ENCODE measurements at regions not wholly inside any gene's neighbourhood (a gene's known extent, or its start where the extent isn't known, plus 50 kb on each side); places are given as distances from the start of the nearest gene placed in this dataset.

DNA sequence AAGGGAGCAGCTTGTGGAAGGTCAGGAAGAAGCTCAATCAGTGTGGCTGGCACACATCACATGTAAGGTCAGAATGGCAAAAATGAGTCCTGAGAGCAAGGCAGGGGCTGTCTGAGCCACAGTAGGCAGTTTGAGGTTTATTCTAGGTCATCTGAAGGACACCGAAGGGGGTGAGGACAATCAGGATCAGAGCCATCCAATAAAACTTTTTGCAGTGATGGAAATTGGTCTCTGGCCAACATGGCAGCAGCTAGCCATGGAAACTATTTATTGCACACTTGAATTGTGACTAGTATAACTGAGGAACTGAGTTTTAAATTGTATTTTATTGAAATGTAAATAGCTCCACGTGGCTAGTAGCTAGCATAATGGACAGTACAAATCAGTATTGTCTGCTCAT lies 97.0 kb upstream of the CACNA1E start:
- no peak for FAIRE-seq
- intact Hi-C loops (cut with micrococcal nuclease; ENCODE audit: unreplicated experiment), result no loop called here
- Histone ChIP-seq H4K20me1 (ENCODE audit: insufficient read depth, low read length) (no peaks in the 10 kb centered on the region; the same call in 1 of the 2 replicates), H3K27me3 (ENCODE audit: control insufficient read depth in 1 of 2, insufficient read depth in 2 of 2, low read length in 2 of 2) (peaks cover 0 to 4% of the 10 kb centered on the region in 2 experiments; a peak in 2 of 5 replicates), H2AFZ (ENCODE audit: low read length) (no peak overlapping the region), H3K79me2 (ENCODE audit: insufficient read depth, low read length) (no peaks in the 10 kb centered on the region), H3K9me3 (ENCODE audit: low read length) (no peaks in the 10 kb centered on the region), H3K4me3 (replicated peaks in 1 of 3; ENCODE audit: insufficient read depth in 1 of 3, low read depth in 2 of 3, low read length in 3 of 3) (no peak overlapping the region), H3K4me2 (ENCODE audit: low read depth, low read length) (no peak overlapping the region), H3K27ac (ENCODE audit: extremely low read length, insufficient read depth, low read length) (no peak overlapping the region), H3K36me3 (replicated peaks in 1 of 2; ENCODE audit: control insufficient read depth in 1 of 2, insufficient read depth in 2 of 2, low read length in 2 of 2) (no peaks in the 10 kb centered on the region), H3K4me1 (ENCODE audit: insufficient read depth, low read length) (no peaks in the 10 kb centered on the region), H3K9ac (ENCODE audit: insufficient read depth, low read depth, low read length) (no peak overlapping the region)
- BruUV-seq (replicated peaks), result no TSS peak
- TF ChIP-seq ZBTB3 (CRISPR knock-in tag; IDR thresholded peaks at IDR 0.05; ENCODE audit: borderline replicate concordance, low read depth), result no peak
- TF ChIP-seq, protein P1, sequence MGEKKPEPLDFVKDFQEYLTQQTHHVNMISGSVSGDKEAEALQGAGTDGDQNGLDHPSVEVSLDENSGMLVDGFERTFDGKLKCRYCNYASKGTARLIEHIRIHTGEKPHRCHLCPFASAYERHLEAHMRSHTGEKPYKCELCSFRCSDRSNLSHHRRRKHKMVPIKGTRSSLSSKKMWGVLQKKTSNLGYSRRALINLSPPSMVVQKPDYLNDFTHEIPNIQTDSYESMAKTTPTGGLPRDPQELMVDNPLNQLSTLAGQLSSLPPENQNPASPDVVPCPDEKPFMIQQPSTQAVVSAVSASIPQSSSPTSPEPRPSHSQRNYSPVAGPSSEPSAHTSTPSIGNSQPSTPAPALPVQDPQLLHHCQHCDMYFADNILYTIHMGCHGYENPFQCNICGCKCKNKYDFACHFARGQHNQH (CRISPR knock-in tag; IDR thresholded peaks at IDR 0.05), result no peak
- no peak for TF ChIP-seq GZF1 (CRISPR knock-in tag; IDR thresholded peaks at IDR 0.05)
- TF ChIP-seq, protein P2, sequence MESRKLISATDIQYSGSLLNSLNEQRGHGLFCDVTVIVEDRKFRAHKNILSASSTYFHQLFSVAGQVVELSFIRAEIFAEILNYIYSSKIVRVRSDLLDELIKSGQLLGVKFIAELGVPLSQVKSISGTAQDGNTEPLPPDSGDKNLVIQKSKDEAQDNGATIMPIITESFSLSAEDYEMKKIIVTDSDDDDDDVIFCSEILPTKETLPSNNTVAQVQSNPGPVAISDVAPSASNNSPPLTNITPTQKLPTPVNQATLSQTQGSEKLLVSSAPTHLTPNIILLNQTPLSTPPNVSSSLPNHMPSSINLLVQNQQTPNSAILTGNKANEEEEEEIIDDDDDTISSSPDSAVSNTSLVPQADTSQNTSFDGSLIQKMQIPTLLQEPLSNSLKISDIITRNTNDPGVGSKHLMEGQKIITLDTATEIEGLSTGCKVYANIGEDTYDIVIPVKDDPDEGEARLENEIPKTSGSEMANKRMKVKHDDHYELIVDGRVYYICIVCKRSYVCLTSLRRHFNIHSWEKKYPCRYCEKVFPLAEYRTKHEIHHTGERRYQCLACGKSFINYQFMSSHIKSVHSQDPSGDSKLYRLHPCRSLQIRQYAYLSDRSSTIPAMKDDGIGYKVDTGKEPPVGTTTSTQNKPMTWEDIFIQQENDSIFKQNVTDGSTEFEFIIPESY (CRISPR knock-in tag; IDR thresholded peaks at IDR 0.05), result no peak
- no peak for ATAC-seq
- CTCF ChIA-PET (ENCODE audit: low intra/inter-chr PET ratio, low total read pairs), result no interaction called here
- POLR2A ChIA-PET, result no interaction called here
- no peak for DNase-seq (ENCODE audit: low spot score)
- in situ Hi-C loops (cut with HindIII; ENCODE audit: extremely low pct_ligation_motif_present, low pct_unique_long_range_greater_than_20kb), result no loop called here
- 14% methylated on average over 2 of the region's 2 CpGs for WGBS (ENCODE audit: low lambda C conversion rate)

DNA sequence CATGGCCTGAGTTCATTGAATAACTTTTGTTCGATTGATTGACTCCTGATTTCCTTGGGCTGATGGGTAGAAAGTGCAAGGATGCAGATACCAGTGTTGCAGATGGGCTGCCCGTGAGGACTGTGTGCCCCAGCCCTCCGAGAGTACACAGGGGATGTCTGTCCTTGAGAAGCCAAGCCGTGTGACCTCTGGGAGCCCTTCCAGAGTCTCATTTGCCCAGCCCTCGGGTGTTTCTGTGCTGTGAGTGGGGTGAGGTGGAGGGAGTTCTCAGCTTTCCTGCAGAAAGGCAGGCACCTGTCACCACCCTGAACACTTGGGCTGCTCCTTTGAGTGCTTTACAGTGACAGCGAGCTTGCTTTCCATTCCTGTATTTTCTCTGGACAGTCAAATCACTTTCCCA lies 96.4 kb upstream of the CACNA1E start:
- H3K4me1 ChIP-seq (ENCODE audit: insufficient read depth, low read length), result no peaks in the 10 kb centered on the region
- POLR2A ChIA-PET, result no interaction called here
- WGBS (ENCODE audit: low lambda C conversion rate), result 27% methylated on average over 3 of the region's 6 CpGs
- H2AFZ ChIP-seq (ENCODE audit: low read length), result no peak overlapping the region
- CTCF ChIA-PET (ENCODE audit: low intra/inter-chr PET ratio, low total read pairs), result no interaction called here
- TF ChIP-seq ZNF746 (CRISPR knock-in tag; IDR thresholded peaks at IDR 0.05) (no peak), MBNL3 (CRISPR knock-in tag; conservative IDR thresholded peaks at IDR 0.05) (no peak), ZNF749 (CRISPR knock-in tag; IDR thresholded peaks at IDR 0.05; ENCODE audit: borderline replicate concordance) (no peak), NR2F2 (IDR thresholded peaks at IDR 0.05; ENCODE audit: borderline replicate concordance, low read depth) (no peak), ZNF33A (CRISPR knock-in tag; IDR thresholded peaks at IDR 0.05; ENCODE audit: borderline replicate concordance) (no peak), ZNF124 (CRISPR knock-in tag; IDR thresholded peaks at IDR 0.05) (no peak), ZNF251 (CRISPR knock-in tag; IDR thresholded peaks at IDR 0.05) (no peak), NCOA5 (CRISPR knock-in tag; IDR thresholded peaks at IDR 0.05) (no peak)
- TF ChIP-seq, protein P3, sequence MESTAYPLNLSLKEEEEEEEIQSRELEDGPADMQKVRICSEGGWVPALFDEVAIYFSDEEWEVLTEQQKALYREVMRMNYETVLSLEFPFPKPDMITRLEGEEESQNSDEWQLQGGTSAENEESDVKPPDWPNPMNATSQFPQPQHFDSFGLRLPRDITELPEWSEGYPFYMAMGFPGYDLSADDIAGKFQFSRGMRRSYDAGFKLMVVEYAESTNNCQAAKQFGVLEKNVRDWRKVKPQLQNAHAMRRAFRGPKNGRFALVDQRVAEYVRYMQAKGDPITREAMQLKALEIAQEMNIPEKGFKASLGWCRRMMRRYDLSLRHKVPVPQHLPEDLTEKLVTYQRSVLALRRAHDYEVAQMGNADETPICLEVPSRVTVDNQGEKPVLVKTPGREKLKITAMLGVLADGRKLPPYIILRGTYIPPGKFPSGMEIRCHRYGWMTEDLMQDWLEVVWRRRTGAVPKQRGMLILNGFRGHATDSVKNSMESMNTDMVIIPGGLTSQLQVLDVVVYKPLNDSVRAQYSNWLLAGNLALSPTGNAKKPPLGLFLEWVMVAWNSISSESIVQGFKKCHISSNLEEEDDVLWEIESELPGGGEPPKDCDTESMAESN (CRISPR knock-in tag; conservative IDR thresholded peaks at IDR 0.05), result no peak
- H3K27me3 ChIP-seq (ENCODE audit: control insufficient read depth in 1 of 2, insufficient read depth in 2 of 2, low read length in 2 of 2), result peaks cover 0 to 4% of the 10 kb centered on the region in 2 experiments; a peak in 2 of 5 replicates
- no TSS peak for BruUV-seq (replicated peaks)
- no peak for FAIRE-seq
- no peaks in the 10 kb centered on the region for H3K9me3 ChIP-seq (ENCODE audit: low read length)
- DNase-seq (ENCODE audit: low spot score), result no peak
- no peak overlapping the region for H3K27ac ChIP-seq (ENCODE audit: extremely low read length, insufficient read depth, low read length)
- H3K36me3 ChIP-seq (replicated peaks in 1 of 2; ENCODE audit: control insufficient read depth in 1 of 2, insufficient read depth in 2 of 2, low read length in 2 of 2), result no peaks in the 10 kb centered on the region
- H3K9ac ChIP-seq (ENCODE audit: insufficient read depth, low read depth, low read length), result no peak overlapping the region
- in situ Hi-C loops (cut with HindIII; ENCODE audit: extremely low pct_ligation_motif_present, low pct_unique_long_range_greater_than_20kb) (no loop called here), intact Hi-C loops (cut with micrococcal nuclease; ENCODE audit: unreplicated experiment) (no loop called here)
- H3K4me3 ChIP-seq (replicated peaks in 1 of 3; ENCODE audit: insufficient read depth in 1 of 3, low read depth in 2 of 3, low read length in 3 of 3), result no peak overlapping the region
- H3K4me2 ChIP-seq (ENCODE audit: low read depth, low read length), result no peak overlapping the region
- H3K79me2 ChIP-seq (ENCODE audit: insufficient read depth, low read length), result no peaks in the 10 kb centered on the region
- ATAC-seq, result no peak
- H4K20me1 ChIP-seq (ENCODE audit: insufficient read depth, low read length), result no peaks in the 10 kb centered on the region; the same call in 1 of the 2 replicates
